HepG2 (cell line): ENCODE measurements at regions not wholly inside any gene's neighbourhood (a gene's known extent, or its start where the extent isn't known, plus 50 kb on each side); places are given as distances from the start of the nearest gene placed in this dataset.

ENCODE experiments used
- ATAC-seq: fragments of 200-7000 bp; cut with Tn5 transposase; 3 replicates; pipeline ENCODE4 v1.9.1; 2020; ENCODE audit warnings: mild to moderate bottlenecking, moderate library complexity
- BruUV-seq: library from RNA; stranded (reverse); fragments of 400-500 nt; replicated peaks from 2 replicates; lab custom pipeline; 2021; lab: Mats Ljungman, UMichigan
- CTCF ChIA-PET: fragments of 300-600 bp; formaldehyde crosslinking; extraction: SDS; loops from one replicate; lab custom pipeline; 2021; ENCODE audit warnings: low total read pairs, inconsistent platforms, low intra/inter-chr PET ratio; lab: Yijun Ruan, JAX
- POLR2A ChIA-PET: fragments of 350-600 bp; sonication (Branson Sonifier 250); formaldehyde crosslinking; loops from one replicate; lab custom pipeline; 2020; ENCODE audit warnings: antibody characterized with exemption, inconsistent platforms; lab: Yijun Ruan, JAX
- DNase-seq: peaks from one replicate; pipeline ENCODE4 v3.0.0-alpha.2; 2015; ENCODE audit warnings: low spot score
- FAIRE-seq: peaks from 3 replicates; lab custom pipeline; 2011; peaks lifted over from hg19 to GRCh38; lab: Jason Lieb, UNC
- H2AFZ ChIP-seq: one replicate; pipeline ENCODE4 v1.6.1; 2011; ENCODE audit warnings: low read length, inconsistent platforms
- H3K27ac ChIP-seq: fragments of 300-600 bp; 3 replicates; pipeline ENCODE4 v1.8.0; 2011; ENCODE audit warnings: mixed run types, mild to moderate bottlenecking, mixed read lengths, low read length, inconsistent platforms; ENCODE audit not compliant: insufficient read depth; ENCODE audit errors: extremely low read length
- H3K27me3 ChIP-seq, 2 experiments: fragments of 200-600 bp in 1 of 2; 2 replicates in 1 of 2; 3 replicates in 1 of 2; pipeline versions ENCODE4 v1.6.0 to v1.8.0; 2011; ENCODE audit warnings: low read length in 2 of 2, mild to moderate bottlenecking in 2 of 2, moderate library complexity in 2 of 2, inconsistent platforms in 1 of 2; ENCODE audit not compliant: insufficient read depth in 2 of 2, control insufficient read depth in 1 of 2
- H3K36me3 ChIP-seq, 2 experiments: fragments of 200-600 bp in 1 of 2; replicated peaks in 1 of 2; 2 replicates in 1 of 2; 3 replicates in 1 of 2; pipeline versions ENCODE4 v1.5.1 to v1.8.0; 2011; ENCODE audit warnings: low read length in 2 of 2, inconsistent platforms in 1 of 2; ENCODE audit not compliant: insufficient read depth in 2 of 2, control insufficient read depth in 1 of 2
- H3K4me1 ChIP-seq: 2 replicates; pipeline ENCODE4 v1.5.1; 2012; ENCODE audit warnings: low read length, inconsistent platforms; ENCODE audit not compliant: insufficient read depth
- H3K4me2 ChIP-seq: 2 replicates; pipeline ENCODE4 v1.6.0; 2011; ENCODE audit warnings: low read depth, low read length, inconsistent platforms
- H3K4me3 ChIP-seq, 3 experiments: fragments of 200-600 bp in 1 of 3; sonication (generic), shearing (Covaris generic) in 1 of 3; replicated peaks in 1 of 3; 2 replicates each; pipeline ENCODE4 v1.5.1; 2011 to 2016; ENCODE audit warnings: low read length in 3 of 3, inconsistent platforms in 2 of 3, low read depth in 2 of 3, mild to moderate bottlenecking in 2 of 3, control low read depth in 1 of 3, mixed read lengths in 1 of 3; ENCODE audit not compliant: insufficient read depth in 1 of 3
- H3K79me2 ChIP-seq: one replicate; pipeline ENCODE4 v1.6.1; 2011; ENCODE audit warnings: low read length, inconsistent platforms; ENCODE audit not compliant: insufficient read depth
- H3K9ac ChIP-seq: 2 replicates; pipeline ENCODE4 v1.6.0; 2011; ENCODE audit warnings: mild to moderate bottlenecking, low read depth, low read length, inconsistent platforms; ENCODE audit not compliant: insufficient read depth
- H3K9me3 ChIP-seq: 2 replicates; pipeline ENCODE4 v1.5.1; 2012; ENCODE audit warnings: mild to moderate bottlenecking, low read length
- H4K20me1 ChIP-seq: 2 replicates; pipeline ENCODE4 v1.6.0; 2011; ENCODE audit warnings: inconsistent platforms, mild to moderate bottlenecking, low read length, moderate library complexity; ENCODE audit not compliant: insufficient read depth
- ATAD3A ChIP-seq: sonication (generic); formaldehyde crosslinking; IDR thresholded peaks from 2 replicates; pipeline ENCODE4 v1.4.0; 2020; ENCODE audit warnings: missing genetic modification reagents
- FIP1L1 ChIP-seq: fragments of 200-400 bp; formaldehyde crosslinking; IDR thresholded peaks from 2 replicates; pipeline ENCODE4 v1.6.1; 2018; ENCODE audit warnings: low read depth, mild to moderate bottlenecking, low read length, moderate library complexity, borderline replicate concordance; ENCODE audit not compliant: insufficient read depth
- KLF15 ChIP-seq: sonication (generic); formaldehyde crosslinking; IDR thresholded peaks from 2 replicates; pipeline ENCODE4 v1.8.1; 2023; ENCODE audit warnings: borderline replicate concordance, mild to moderate bottlenecking, inconsistent platforms, missing genetic modification reagents, mixed read lengths
- MEIS2 ChIP-seq: sonication (generic); formaldehyde crosslinking; IDR thresholded peaks from 2 replicates; pipeline ENCODE4 v1.9.0; 2021; ENCODE audit warnings: mild to moderate bottlenecking, missing genetic modification reagents
- NCOA5 ChIP-seq: sonication (generic); formaldehyde crosslinking; IDR thresholded peaks from 2 replicates; pipeline ENCODE4 v1.4.0; 2020; ENCODE audit warnings: missing genetic modification reagents
- RBM39 ChIP-seq: fragments of 200-400 bp; formaldehyde crosslinking; IDR thresholded peaks from one replicate; pipeline ENCODE4 v1.6.1; 2018; ENCODE audit warnings: antibody characterized with exemption, mild to moderate bottlenecking, low read depth, low read length; ENCODE audit not compliant: poor library complexity, severe bottlenecking
- ZFP82 ChIP-seq: sonication (generic); formaldehyde crosslinking; IDR thresholded peaks from 2 replicates; pipeline ENCODE4 v1.5.1; 2020; ENCODE audit warnings: mild to moderate bottlenecking, missing genetic modification reagents, borderline replicate concordance
- ZNF12 ChIP-seq: sonication (generic); formaldehyde crosslinking; IDR thresholded peaks from 2 replicates; pipeline ENCODE4 v1.5.0; 2020; ENCODE audit warnings: missing genetic modification reagents
- ZNF20 ChIP-seq: sonication (generic); formaldehyde crosslinking; IDR thresholded peaks from 2 replicates; pipeline ENCODE4 v1.4.0; 2020; ENCODE audit warnings: mild to moderate bottlenecking, moderate library complexity, missing genetic modification reagents
- ZNF253 ChIP-seq: sonication (generic); formaldehyde crosslinking; IDR thresholded peaks from 2 replicates; pipeline ENCODE4 v1.8.0; 2022; ENCODE audit warnings: mild to moderate bottlenecking, missing genetic modification reagents, borderline replicate concordance
- ZNF616 ChIP-seq: sonication (generic); formaldehyde crosslinking; IDR thresholded peaks from 2 replicates; pipeline ENCODE4 v1.5.0; 2020; ENCODE audit warnings: low read depth, mild to moderate bottlenecking, missing genetic modification reagents
- ZSCAN22 ChIP-seq: sonication (generic); formaldehyde crosslinking; IDR thresholded peaks from 2 replicates; pipeline ENCODE4 v1.4.0; 2020; ENCODE audit warnings: mild to moderate bottlenecking, missing genetic modification reagents
- WGBS: methylation state at CpG from one replicate; pipeline ENCODE4 v1.1.6; 2017; ENCODE audit warnings: low lambda C conversion rate; 5-methylcytosine and 5-hydroxymethylcytosine counted together
- in situ Hi-C: cut with HindIII; loops from 2 replicates; pipeline ENCODE4 v1.10.0; 2017; ENCODE audit warnings: low pct_unique_long_range_greater_than_20kb; ENCODE audit not compliant: extremely low pct_ligation_motif_present
- intact Hi-C: fragments of 100-400 bp; cut with micrococcal nuclease; formaldehyde crosslinking; loops from one replicate; pipeline ENCODE4 v1.10.0; 2022; ENCODE audit not compliant: unreplicated experiment
- TF ChIP-seq, protein P1 (sequence below): sonication (generic); formaldehyde crosslinking; IDR thresholded peaks from 2 replicates; pipeline ENCODE4 v1.5.0; 2020; ENCODE audit warnings: missing genetic modification reagents
- TF ChIP-seq, protein P2 (sequence below): sonication (generic); formaldehyde crosslinking; IDR thresholded peaks from 2 replicates; pipeline ENCODE4 v1.4.0; 2020; ENCODE audit warnings: low read depth, missing genetic modification reagents

DNA sequence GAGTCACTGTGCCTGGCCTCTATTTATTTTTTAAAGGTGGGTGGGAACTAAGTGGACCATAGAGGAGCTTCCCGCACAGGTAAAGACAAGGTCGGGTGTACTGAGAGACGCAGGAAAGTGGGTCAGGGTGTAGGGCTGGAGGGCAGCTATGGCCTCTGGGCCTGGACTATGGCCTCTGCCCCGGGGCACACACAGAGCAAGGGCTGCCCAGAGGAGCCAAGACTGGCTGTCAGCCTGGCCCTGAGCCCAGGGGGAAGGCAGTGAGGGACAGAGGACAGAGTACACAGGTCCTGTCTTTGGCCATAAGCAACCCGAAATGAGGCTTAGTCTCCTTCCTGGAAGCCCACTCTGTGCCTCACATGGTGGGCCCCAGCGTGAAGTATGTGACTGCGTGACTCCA, 102.1 kb upstream of the PRB2 start:
- peaks cover 0 to 5% of the 10 kb centered on the region in 2 experiments; a peak in 2 of 5 replicates for H3K27me3 ChIP-seq
- no peak overlapping the region for H3K27ac ChIP-seq
- FAIRE-seq, result no peak
- H3K9me3 ChIP-seq, result no peaks in the 10 kb centered on the region
- 4% methylated on average over 5 of the region's 7 CpGs for WGBS
- H3K4me1 ChIP-seq, result no peaks in the 10 kb centered on the region
- DNase-seq, result no peak
- no peaks in the 10 kb centered on the region for H4K20me1 ChIP-seq
- no peak overlapping the region for H3K9ac ChIP-seq
- TF ChIP-seq RBM39 (no peak), ZSCAN22 (CRISPR knock-in tag) (no peak)
- in situ Hi-C loops, result no loop called here
- peak; percentile 44 for ATAC-seq
- no peaks in the 10 kb centered on the region for H3K36me3 ChIP-seq
- BruUV-seq, result no TSS peak
- ChIA-PET CTCF (no interaction called here), POLR2A (no interaction called here)
- H3K4me2 ChIP-seq, result no peak overlapping the region
- no peak overlapping the region for H3K4me3 ChIP-seq
- no peak overlapping the region for H2AFZ ChIP-seq
- intact Hi-C loops, result no loop called here
- H3K79me2 ChIP-seq, result no peaks in the 10 kb centered on the region

DNA sequence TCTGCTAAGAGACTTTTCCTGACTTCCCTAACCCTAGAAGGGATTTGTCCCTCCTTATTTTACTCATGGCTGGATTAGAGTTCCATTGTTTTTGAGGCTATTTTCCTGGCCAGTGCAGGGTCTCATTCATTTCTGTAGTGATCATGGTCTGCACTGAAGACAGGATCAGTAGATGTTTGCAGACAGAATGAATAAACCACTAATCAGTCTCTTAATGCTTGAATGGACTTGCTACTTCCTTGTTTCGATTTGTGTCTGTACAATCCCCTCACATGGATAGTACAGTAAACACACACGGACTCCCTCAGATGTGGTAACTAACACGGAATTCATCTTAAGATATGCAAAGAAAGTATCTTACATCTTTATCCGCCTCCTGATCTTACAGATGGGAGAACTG, 102.6 kb upstream of the PRB2 start:
- Histone ChIP-seq H3K4me1 (no peaks in the 10 kb centered on the region), H3K9ac (no peak overlapping the region), H4K20me1 (no peaks in the 10 kb centered on the region), H3K4me3 (no peak overlapping the region), H2AFZ (no peak overlapping the region), H3K36me3 (no peaks in the 10 kb centered on the region), H3K4me2 (no peak overlapping the region), H3K27ac (no peak overlapping the region), H3K79me2 (no peaks in the 10 kb centered on the region), H3K27me3 (no peaks in the 10 kb centered on the region; a peak in 1 of 5 replicates), H3K9me3 (no peaks in the 10 kb centered on the region)
- ATAC-seq, result no peak
- no peak for FAIRE-seq
- ChIA-PET CTCF (no interaction called here), POLR2A (no interaction called here)
- 6% methylated on average over 4 of the region's 4 CpGs for WGBS
- BruUV-seq, result no TSS peak
- in situ Hi-C loops (no loop called here), intact Hi-C loops (no loop called here)
- DNase-seq, result no peak
- TF ChIP-seq, protein P1, sequence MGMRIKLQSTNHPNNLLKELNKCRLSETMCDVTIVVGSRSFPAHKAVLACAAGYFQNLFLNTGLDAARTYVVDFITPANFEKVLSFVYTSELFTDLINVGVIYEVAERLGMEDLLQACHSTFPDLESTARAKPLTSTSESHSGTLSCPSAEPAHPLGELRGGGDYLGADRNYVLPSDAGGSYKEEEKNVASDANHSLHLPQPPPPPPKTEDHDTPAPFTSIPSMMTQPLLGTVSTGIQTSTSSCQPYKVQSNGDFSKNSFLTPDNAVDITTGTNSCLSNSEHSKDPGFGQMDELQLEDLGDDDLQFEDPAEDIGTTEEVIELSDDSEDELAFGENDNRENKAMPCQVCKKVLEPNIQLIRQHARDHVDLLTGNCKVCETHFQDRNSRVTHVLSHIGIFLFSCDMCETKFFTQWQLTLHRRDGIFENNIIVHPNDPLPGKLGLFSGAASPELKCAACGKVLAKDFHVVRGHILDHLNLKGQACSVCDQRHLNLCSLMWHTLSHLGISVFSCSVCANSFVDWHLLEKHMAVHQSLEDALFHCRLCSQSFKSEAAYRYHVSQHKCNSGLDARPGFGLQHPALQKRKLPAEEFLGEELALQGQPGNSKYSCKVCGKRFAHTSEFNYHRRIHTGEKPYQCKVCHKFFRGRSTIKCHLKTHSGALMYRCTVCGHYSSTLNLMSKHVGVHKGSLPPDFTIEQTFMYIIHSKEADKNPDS (CRISPR knock-in tag), result no peak
- TF ChIP-seq ZNF12 (CRISPR knock-in tag) (no peak), ZNF20 (CRISPR knock-in tag) (no peak), KLF15 (CRISPR knock-in tag) (no peak), FIP1L1 (no peak), NCOA5 (CRISPR knock-in tag) (no peak), MEIS2 (CRISPR knock-in tag) (no peak), ZFP82 (CRISPR knock-in tag) (no peak), ZNF616 (CRISPR knock-in tag) (no peak), ZNF253 (CRISPR knock-in tag) (no peak), ATAD3A (CRISPR knock-in tag) (no peak)
- TF ChIP-seq, protein P2, sequence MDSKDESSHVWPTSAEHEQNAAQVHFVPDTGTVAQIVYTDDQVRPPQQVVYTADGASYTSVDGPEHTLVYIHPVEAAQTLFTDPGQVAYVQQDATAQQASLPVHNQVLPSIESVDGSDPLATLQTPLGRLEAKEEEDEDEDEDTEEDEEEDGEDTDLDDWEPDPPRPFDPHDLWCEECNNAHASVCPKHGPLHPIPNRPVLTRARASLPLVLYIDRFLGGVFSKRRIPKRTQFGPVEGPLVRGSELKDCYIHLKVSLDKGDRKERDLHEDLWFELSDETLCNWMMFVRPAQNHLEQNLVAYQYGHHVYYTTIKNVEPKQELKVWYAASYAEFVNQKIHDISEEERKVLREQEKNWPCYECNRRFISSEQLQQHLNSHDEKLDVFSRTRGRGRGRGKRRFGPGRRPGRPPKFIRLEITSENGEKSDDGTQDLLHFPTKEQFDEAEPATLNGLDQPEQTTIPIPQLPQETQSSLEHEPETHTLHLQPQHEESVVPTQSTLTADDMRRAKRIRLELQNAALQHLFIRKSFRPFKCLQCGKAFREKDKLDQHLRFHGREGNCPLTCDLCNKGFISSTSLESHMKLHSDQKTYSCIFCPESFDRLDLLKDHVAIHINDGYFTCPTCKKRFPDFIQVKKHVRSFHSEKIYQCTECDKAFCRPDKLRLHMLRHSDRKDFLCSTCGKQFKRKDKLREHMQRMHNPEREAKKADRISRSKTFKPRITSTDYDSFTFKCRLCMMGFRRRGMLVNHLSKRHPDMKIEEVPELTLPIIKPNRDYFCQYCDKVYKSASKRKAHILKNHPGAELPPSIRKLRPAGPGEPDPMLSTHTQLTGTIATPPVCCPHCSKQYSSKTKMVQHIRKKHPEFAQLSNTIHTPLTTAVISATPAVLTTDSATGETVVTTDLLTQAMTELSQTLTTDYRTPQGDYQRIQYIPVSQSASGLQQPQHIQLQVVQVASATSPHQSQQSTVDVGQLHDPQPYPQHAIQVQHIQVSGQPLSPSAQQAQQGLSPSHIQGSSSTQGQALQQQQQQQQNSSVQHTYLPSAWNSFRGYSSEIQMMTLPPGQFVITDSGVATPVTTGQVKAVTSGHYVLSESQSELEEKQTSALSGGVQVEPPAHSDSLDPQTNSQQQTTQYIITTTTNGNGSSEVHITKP (CRISPR knock-in tag), result no peak
